IPS-18a (cell line): ENCODE measurements at regions not wholly inside any gene's neighbourhood (a gene's known extent, or its start where the extent isn't known, plus 50 kb on each side); places are given as distances from the start of the nearest gene placed in this dataset.

ENCODE experiments used
- H3K27ac ChIP-seq: one replicate; pipeline ENCODE4 v1.5.1; 2013; ENCODE audit warnings: low read length
- H3K27me3 ChIP-seq: one replicate; pipeline ENCODE4 v1.6.1; 2013; ENCODE audit warnings: mild to moderate bottlenecking, low read length; ENCODE audit not compliant: control insufficient read depth, insufficient read depth
- H3K36me3 ChIP-seq: one replicate; pipeline ENCODE4 v1.6.1; 2013; ENCODE audit warnings: low read depth, low read length; ENCODE audit not compliant: control insufficient read depth
- H3K4me1 ChIP-seq: one replicate; pipeline ENCODE4 v1.6.1; 2013; ENCODE audit warnings: low read depth, low read length; ENCODE audit not compliant: control insufficient read depth
- H3K4me3 ChIP-seq: one replicate; pipeline ENCODE4 v1.5.1; 2013; ENCODE audit warnings: low read length
- H3K9ac ChIP-seq: one replicate; pipeline ENCODE4 v1.6.1; 2013; ENCODE audit warnings: mild to moderate bottlenecking, low read length, moderate library complexity
- H3K9me3 ChIP-seq: one replicate; pipeline ENCODE4 v1.6.1; 2013; ENCODE audit warnings: low read depth, low read length; ENCODE audit not compliant: control insufficient read depth

DNA sequence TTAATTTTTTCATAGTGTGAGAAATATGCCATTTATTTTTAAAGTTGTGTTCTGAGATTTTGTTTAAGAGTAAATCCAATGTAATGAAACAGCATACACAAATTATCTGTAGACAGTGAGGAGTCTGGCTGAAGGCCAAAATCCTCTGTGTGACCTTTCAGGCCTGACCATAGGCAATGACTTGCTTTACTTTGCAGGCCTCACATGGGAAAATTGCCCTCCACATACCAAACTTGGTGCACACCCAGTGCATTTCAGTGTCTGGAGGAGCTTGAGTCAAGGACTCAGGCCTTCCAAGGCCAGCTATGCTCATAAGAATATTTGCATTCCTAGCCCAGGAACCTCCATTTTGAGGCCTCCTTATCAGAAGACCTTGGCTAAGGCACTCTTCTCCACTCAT, 430.1 kb downstream of the GABRG1 start:
- no peak overlapping the region for H3K4me3 ChIP-seq
- H3K4me1 ChIP-seq: no peaks in the 10 kb centered on the region
- no peak overlapping the region for H3K9ac ChIP-seq
- no peaks in the 10 kb centered on the region for H3K9me3 ChIP-seq
- H3K27me3 ChIP-seq: no peaks in the 10 kb centered on the region
- H3K36me3 ChIP-seq: no peaks in the 10 kb centered on the region
- H3K27ac ChIP-seq: no peak overlapping the region

- Histone ChIP-seq H3K9me3 (no peaks in the 10 kb centered on the region), H3K27me3 (no peaks in the 10 kb centered on the region), H3K4me3 (no peak overlapping the region), H3K9ac (no peak overlapping the region), H3K4me1 (no peaks in the 10 kb centered on the region), H3K36me3 (no peaks in the 10 kb centered on the region), H3K27ac (no peak overlapping the region)
Measured at GRCh38 chr4:45692131-45692735, 431.6 kb downstream of the GABRG1 start.

DNA sequence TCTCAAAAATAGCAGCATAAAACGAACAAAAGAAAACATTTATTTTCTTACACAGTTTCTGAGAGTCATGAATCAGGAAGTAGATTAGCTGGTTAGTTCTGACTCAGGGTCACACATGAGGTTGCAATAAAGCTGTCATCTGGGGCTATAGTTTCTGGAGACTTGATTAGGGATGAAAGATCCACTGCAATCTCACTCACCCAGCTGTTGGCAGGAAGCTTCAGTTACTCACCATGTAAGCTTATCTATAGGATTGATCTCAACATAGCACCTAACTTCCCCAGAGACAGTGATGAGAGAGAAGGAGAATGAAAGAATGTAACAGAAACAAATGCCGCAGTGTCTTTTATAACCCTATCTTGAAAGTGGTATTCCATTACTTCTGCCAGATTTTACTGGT, 435.5 kb downstream of the GABRG1 start:
- H3K36me3 ChIP-seq: no peaks in the 10 kb centered on the region
- H3K4me1 ChIP-seq: no peaks in the 10 kb centered on the region
- H3K9ac ChIP-seq: no peak overlapping the region
- H3K9me3 ChIP-seq: no peaks in the 10 kb centered on the region
- no peak overlapping the region for H3K27ac ChIP-seq
- H3K27me3 ChIP-seq: no peaks in the 10 kb centered on the region
- no peak overlapping the region for H3K4me3 ChIP-seq

DNA sequence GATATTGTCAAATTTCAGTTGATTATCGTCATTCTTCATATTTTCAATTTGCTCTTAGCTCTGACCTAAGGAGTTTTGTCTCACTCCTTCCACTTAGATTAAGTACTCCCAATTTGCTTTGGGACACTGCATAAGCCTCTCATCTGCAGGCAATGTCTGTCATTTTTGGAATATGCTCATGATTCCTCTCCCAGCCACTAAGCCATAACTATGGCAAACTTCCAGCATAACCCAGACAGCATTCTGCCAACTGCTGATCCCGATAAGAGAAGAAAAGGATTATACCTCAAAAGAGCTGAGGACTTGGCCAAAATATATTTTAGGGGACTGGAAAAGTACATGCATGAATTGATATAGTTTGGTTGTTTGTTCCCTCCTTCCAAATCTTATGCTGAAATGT, 444.4 kb downstream of the GABRG1 start:
- H3K36me3 ChIP-seq: no peaks in the 10 kb centered on the region
- no peaks in the 10 kb centered on the region for H3K4me1 ChIP-seq
- no peak overlapping the region for H3K9ac ChIP-seq

DNA sequence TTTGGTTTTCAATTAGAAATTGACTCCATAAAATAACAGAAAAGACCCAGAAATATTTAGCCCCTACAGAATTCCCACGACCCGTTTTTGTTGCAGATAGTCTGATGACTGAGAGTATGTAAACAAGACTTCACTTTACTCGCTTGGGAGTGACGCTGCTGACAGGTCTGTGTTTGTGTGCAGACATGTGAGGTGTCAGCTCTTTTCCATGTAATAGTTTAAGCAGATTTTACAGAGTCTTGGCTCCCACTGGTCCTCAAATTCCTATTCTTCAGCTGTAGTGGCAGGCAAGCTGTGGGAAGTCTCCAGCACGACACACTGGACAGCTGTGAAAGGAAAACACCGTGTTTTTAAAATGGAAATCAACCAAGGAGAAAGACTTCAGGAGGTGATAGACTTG, 455.7 kb downstream of the GABRG1 start:
- no peak overlapping the region for H3K27ac ChIP-seq

More for the DNA sequence above, 444.4 kb downstream of the GABRG1 start:
- H3K27me3 ChIP-seq: no peaks in the 10 kb centered on the region
- H3K4me3 ChIP-seq: no peak overlapping the region
- H3K9me3 ChIP-seq: no peaks in the 10 kb centered on the region
- H3K27ac ChIP-seq: no peak overlapping the region

GRCh38 chr4:45663628-45664081, 460.2 kb downstream of the GABRG1 start:
- Histone ChIP-seq H3K4me3 (no peak overlapping the region), H3K27ac (no peak overlapping the region), H3K9ac (no peak overlapping the region), H3K27me3 (no peaks in the 10 kb centered on the region), H3K4me1 (no peaks in the 10 kb centered on the region), H3K9me3 (no peaks in the 10 kb centered on the region), H3K36me3 (no peaks in the 10 kb centered on the region)

More for the DNA sequence above, 455.7 kb downstream of the GABRG1 start:
- no peak overlapping the region for H3K9ac ChIP-seq
- peaks cover 5% of the 10 kb centered on the region for H3K4me1 ChIP-seq
- H3K27me3 ChIP-seq: no peaks in the 10 kb centered on the region
- H3K36me3 ChIP-seq: no peaks in the 10 kb centered on the region
- H3K4me3 ChIP-seq: no peak overlapping the region
- H3K9me3 ChIP-seq: no peaks in the 10 kb centered on the region

DNA sequence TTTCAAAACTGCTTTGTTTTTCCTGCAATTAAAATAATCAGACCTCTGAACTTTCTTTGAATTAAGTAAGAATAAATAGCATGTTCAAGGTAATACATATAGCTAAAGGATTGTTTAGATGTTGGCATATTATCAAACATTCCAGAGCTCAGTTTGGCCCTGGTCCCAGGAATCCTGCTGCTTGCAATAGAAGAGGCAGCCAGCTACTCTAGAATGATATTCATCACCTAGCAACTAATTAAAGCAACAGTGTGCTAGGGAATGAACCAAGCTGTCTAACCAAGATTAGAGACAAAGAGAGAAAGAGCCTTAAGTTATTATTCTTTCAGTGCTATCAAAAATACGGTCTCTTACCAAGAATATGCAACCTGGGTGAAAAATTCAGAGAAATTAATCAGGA, 460.9 kb downstream of the GABRG1 start:
- Histone ChIP-seq H3K9me3 (no peaks in the 10 kb centered on the region), H3K9ac (no peak overlapping the region), H3K4me3 (no peak overlapping the region), H3K27me3 (no peaks in the 10 kb centered on the region), H3K27ac (no peak overlapping the region), H3K4me1 (no peaks in the 10 kb centered on the region), H3K36me3 (no peaks in the 10 kb centered on the region)

GRCh38 chr4:45661893-45662292, 462.0 kb downstream of the GABRG1 start:
- Histone ChIP-seq H3K9me3 (no peaks in the 10 kb centered on the region), H3K27ac (no peak overlapping the region), H3K4me3 (no peak overlapping the region), H3K27me3 (no peaks in the 10 kb centered on the region), H3K9ac (no peak overlapping the region), H3K36me3 (no peaks in the 10 kb centered on the region), H3K4me1 (no peaks in the 10 kb centered on the region)

GRCh38 chr4:45650545-45650944, 473.3 kb downstream of the GABRG1 start:
- no peak overlapping the region for H3K27ac ChIP-seq
- no peak overlapping the region for H3K4me3 ChIP-seq
- H3K27me3 ChIP-seq: no peaks in the 10 kb centered on the region
- H3K9ac ChIP-seq: no peak overlapping the region
- H3K4me1 ChIP-seq: no peaks in the 10 kb centered on the region
- no peaks in the 10 kb centered on the region for H3K9me3 ChIP-seq
- no peaks in the 10 kb centered on the region for H3K36me3 ChIP-seq

GRCh38 chr4:45648846-45649245, 475.0 kb downstream of the GABRG1 start:
- Histone ChIP-seq H3K9ac (no peak overlapping the region), H3K27me3 (no peaks in the 10 kb centered on the region), H3K4me3 (no peak overlapping the region), H3K27ac (no peak overlapping the region), H3K36me3 (no peaks in the 10 kb centered on the region), H3K4me1 (no peaks in the 10 kb centered on the region), H3K9me3 (no peaks in the 10 kb centered on the region)

DNA sequence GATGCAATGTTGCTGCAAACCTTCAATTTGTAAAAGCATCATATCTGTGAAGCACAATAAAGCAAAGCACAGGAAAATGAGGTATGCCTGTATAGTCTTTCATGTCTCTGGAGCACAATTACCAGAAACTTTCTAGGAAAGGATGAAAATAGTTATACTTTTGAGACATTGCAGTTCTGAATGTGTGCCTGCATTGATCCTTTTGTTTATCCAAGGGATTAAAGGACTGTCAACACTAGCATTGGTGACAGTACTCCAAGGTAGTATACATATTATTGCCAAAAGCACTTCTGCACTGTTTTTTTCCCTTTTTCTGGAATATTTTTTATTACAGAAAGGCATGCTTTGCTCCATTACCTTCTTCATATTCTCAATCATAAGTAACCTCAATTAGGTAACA, 476.0 kb downstream of the GABRG1 start:
- no peak overlapping the region for H3K4me3 ChIP-seq
- H3K36me3 ChIP-seq: no peaks in the 10 kb centered on the region
- H3K4me1 ChIP-seq: no peaks in the 10 kb centered on the region
- no peaks in the 10 kb centered on the region for H3K27me3 ChIP-seq
- no peak overlapping the region for H3K9ac ChIP-seq
- H3K9me3 ChIP-seq: no peaks in the 10 kb centered on the region
- H3K27ac ChIP-seq: no peak overlapping the region

DNA sequence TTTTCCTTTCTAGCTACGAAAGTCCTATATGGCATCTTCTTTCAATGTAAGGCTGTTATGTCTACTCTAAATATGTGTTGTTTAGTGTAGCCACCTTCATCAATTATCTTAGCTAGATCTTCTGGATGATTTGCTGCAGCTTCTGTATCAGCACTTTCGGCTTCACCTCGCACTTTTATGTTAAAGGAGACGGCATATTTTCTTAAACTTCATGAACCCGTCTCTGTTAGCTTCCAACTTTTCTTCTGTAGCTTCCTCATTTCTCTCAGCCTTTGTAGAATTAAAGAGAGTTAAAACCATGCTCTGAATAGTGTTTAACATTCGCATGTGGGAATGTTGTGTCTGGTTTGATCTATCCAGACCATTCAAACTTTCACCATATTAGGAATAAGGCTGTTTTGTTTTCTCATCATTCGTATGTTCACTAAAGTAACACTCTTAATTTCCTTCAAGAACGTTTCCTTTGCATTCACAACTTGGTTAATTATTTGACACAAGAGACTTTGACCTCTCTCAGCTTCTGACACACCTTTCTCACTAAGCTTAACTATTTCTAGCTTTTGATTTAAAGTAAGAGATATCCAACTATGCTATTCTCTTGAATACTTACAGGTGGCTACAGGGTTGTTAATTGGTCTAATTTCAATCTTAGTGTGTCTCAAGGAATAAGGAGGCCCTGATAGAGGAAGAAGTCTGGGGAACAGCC, 476.8 kb downstream of the GABRG1 start:
- no peaks in the 10 kb centered on the region for H3K9me3 ChIP-seq
- H3K27me3 ChIP-seq: no peaks in the 10 kb centered on the region
- no peak overlapping the region for H3K4me3 ChIP-seq
- no peak overlapping the region for H3K27ac ChIP-seq
- H3K4me1 ChIP-seq: no peaks in the 10 kb centered on the region
- H3K9ac ChIP-seq: no peak overlapping the region
- no peaks in the 10 kb centered on the region for H3K36me3 ChIP-seq
